Hepatocyte (in vitro differentiated cells): ENCODE measurements at regions not wholly inside any gene's neighbourhood (a gene's known extent, or its start where the extent isn't known, plus 50 kb on each side); places are given as distances from the start of the nearest gene placed in this dataset.

Experiments used
- EZH2 ChIP-seq: fragments of 200-600 bp; sonication (generic); IDR thresholded peaks from 2 replicates; pipeline ENCODE4 v1.6.1; 2016; ENCODE audit warnings: antibody characterized with exemption, mild to moderate bottlenecking, borderline replicate concordance
- EZH2phosphoT487 ChIP-seq: fragments of 200-600 bp; sonication (generic); IDR thresholded peaks from one replicate; pipeline ENCODE4 v1.6.1; 2018; ENCODE audit warnings: antibody characterized with exemption, mild to moderate bottlenecking, low read depth, moderate library complexity; ENCODE audit not compliant: unreplicated experiment, severe bottlenecking
- TF ChIP-seq, protein P1 (sequence below): fragments of 200-600 bp; sonication (generic); IDR thresholded peaks from 2 replicates; pipeline ENCODE4 v1.5.1; 2016; ENCODE audit warnings: antibody characterized with exemption, mild to moderate bottlenecking; ENCODE audit not compliant: poor library complexity

DNA sequence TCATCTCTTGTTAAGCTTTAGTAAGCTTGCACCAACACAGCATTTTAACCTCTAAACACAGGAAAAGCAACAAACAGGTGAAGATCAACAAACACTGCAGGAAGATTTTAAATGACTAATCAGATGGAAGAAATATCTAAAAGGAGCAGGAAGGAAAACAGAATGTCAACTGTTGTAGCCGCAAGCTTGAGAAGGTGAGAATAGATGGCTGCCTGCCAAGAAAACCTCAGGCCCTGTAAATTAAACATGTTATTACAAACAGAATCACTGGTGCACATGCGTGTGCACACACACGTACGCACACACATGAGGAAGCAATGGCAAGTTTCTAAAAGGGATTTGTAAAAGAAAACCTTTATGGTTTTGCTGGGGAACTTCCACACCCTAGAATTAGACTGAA, 257.8 kb upstream of the GALNT5 start:
- TF ChIP-seq, protein P1, sequence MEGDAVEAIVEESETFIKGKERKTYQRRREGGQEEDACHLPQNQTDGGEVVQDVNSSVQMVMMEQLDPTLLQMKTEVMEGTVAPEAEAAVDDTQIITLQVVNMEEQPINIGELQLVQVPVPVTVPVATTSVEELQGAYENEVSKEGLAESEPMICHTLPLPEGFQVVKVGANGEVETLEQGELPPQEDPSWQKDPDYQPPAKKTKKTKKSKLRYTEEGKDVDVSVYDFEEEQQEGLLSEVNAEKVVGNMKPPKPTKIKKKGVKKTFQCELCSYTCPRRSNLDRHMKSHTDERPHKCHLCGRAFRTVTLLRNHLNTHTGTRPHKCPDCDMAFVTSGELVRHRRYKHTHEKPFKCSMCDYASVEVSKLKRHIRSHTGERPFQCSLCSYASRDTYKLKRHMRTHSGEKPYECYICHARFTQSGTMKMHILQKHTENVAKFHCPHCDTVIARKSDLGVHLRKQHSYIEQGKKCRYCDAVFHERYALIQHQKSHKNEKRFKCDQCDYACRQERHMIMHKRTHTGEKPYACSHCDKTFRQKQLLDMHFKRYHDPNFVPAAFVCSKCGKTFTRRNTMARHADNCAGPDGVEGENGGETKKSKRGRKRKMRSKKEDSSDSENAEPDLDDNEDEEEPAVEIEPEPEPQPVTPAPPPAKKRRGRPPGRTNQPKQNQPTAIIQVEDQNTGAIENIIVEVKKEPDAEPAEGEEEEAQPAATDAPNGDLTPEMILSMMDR: no peak
- TF ChIP-seq EZH2 (no peak), EZH2phosphoT487 (no peak)
